ENCODE measurements at regions not wholly inside any gene's neighbourhood (a gene's known extent, or its start where the extent isn't known, plus 50 kb on each side); places are given as distances from the start of the nearest gene placed in this dataset.

- no peak for DNase-seq (ENCODE audit: low spot score)
These were observed 50.8 kb upstream of the FLT1 start for GRCh38 chr13:28545583-28546333.

Measured in hepatic stellate cell (primary cell).